Amygdala (tissue), 56 donors: ENCODE measurements at regions not wholly inside any gene's neighbourhood (a gene's known extent, or its start where the extent isn't known, plus 50 kb on each side); places are given as distances from the start of the nearest gene placed in this dataset.
"Not testable (repeated sequence)": the region's sequence is repeated elsewhere in the genome, so short reads cannot be mapped to it uniquely, and the experiment has no call there.

Source experiments
- DNase-seq, 56 donors: peaks; one replicate each; lab custom pipeline; 2025; lab: John Stamatoyannopoulos, UW

- DNase-seq: peak in 4 of 56 donors; percentile 0 to 12 (median 6)
These were observed 516.0 kb downstream of the PCDH7 start for GRCh38 chr4:31236020-31236638.

- DNase-seq: no peak
These were observed 516.5 kb downstream of the PCDH7 start for GRCh38 chr4:31236639-31237173.

GRCh38 chr4:31237233-31237632 lies 517.1 kb downstream of the PCDH7 start:
- no peak for DNase-seq

GRCh38 chr4:31239886-31240285 lies 519.7 kb downstream of the PCDH7 start:
- DNase-seq: no peak

- DNase-seq: no peak
These were observed 521.4 kb downstream of the PCDH7 start for GRCh38 chr4:31241504-31242106.

GRCh38 chr4:31246856-31247255 lies 526.7 kb downstream of the PCDH7 start:
- no peak for DNase-seq

GRCh38 chr4:31259119-31259518 lies 539.0 kb downstream of the PCDH7 start:
- no peak for DNase-seq

GRCh38 chr4:31261632-31262031 lies 541.5 kb downstream of the PCDH7 start:
- DNase-seq: no peak

GRCh38 chr4:31266094-31266493 lies 545.9 kb downstream of the PCDH7 start:
- not testable (repeated sequence) for DNase-seq

GRCh38 chr4:31272331-31273061 lies 552.3 kb downstream of the PCDH7 start:
- DNase-seq: no peak

GRCh38 chr4:31275906-31276305 lies 555.7 kb downstream of the PCDH7 start:
- no peak for DNase-seq

- DNase-seq: no peak
These were observed 563.5 kb downstream of the PCDH7 start for GRCh38 chr4:31283679-31284078.

GRCh38 chr4:31290836-31291235 lies 570.7 kb downstream of the PCDH7 start:
- no peak for DNase-seq

GRCh38 chr4:31291238-31291637 lies 571.1 kb downstream of the PCDH7 start:
- DNase-seq: no peak

- peak in 1 of 56 donors; percentile 3 for DNase-seq
These were observed 574.7 kb downstream of the PCDH7 start for GRCh38 chr4:31294655-31295480.

GRCh38 chr4:31298737-31299136 lies 578.6 kb downstream of the PCDH7 start:
- DNase-seq: no peak

- peak in 6 of 56 donors; percentile 0 to 5 (median 2) for DNase-seq
These were observed 586.9 kb downstream of the PCDH7 start for GRCh38 chr4:31307029-31307428.

- DNase-seq: no peak
These were observed 604.6 kb downstream of the PCDH7 start for GRCh38 chr4:31324814-31325213.

GRCh38 chr4:31325300-31325699 lies 605.1 kb downstream of the PCDH7 start:
- no peak for DNase-seq

GRCh38 chr4:31327031-31327430 lies 606.9 kb downstream of the PCDH7 start:
- no peak for DNase-seq

GRCh38 chr4:31328932-31329331 lies 608.8 kb downstream of the PCDH7 start:
- DNase-seq: peak in 13 of 56 donors; percentile 0 to 26 (median 3)
